NCI-H146 (cell line): ENCODE measurements at regions not wholly inside any gene's neighbourhood (a gene's known extent, or its start where the extent isn't known, plus 50 kb on each side); places are given as distances from the start of the nearest gene placed in this dataset.
"Not testable (repeated sequence)": the region's sequence is repeated elsewhere in the genome, so short reads cannot be mapped to it uniquely, and the experiment has no call there.

Experiments
- DNase-seq: peaks from one replicate; lab custom pipeline; 2025; lab: John Stamatoyannopoulos, UW

DNA sequence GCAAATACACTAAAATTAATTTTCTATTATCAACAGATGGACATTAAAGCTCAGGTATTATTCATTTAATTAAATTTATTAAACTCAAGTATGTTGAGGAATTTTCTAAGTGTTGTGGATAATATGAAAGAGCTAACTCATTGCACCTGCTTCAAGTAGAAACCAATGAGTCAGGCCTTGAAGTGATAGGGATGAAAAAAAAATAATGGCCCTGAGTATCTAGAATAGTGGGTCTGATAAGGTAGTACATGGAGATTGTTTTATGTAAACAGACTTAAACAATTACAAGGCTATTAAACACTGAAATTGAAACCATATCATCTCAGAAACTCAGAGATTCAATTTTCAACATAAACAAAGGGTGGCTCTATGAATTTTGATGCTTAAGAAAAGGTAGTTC, 857.1 kb upstream of the GBE1 start:
- DNase-seq = peak; percentile 44

DNA sequence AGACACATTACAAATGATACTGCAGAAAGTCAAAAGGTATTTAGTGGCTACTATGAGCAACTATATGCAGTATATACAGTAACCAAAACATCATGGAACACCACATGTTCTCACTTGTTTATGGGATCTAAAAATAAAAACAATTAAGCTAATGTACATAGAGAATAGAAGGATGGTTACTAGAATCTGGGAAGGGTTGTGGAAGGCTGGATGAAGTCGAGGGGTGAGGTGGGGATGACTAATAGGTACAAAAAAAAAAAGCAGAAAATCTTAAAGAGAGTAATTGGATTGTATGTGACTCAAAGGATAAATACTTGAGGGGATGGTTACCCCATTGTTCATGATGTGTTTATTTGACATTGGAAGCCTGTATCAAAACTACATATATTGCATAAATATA, 848.8 kb upstream of the GBE1 start:
- DNase-seq = no peak

DNA sequence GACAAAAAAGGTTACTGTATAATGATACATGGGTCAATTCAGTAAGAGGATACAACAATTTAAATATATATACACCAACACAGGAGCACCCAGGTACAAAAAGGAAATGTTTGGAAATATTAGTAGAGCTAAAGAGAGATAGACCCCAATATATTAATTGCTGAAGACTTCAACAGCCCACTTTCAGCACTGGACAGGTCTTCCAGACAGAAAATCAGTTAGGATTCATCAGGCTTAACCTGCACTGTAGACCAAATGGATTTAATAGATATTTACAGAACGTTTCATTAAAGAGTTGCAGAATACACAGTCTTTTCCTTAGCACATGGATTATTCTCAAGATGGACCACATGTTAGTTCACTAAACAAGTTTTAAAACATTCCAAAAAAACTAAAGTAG, 845.9 kb upstream of the GBE1 start:
- no peak for DNase-seq

DNA sequence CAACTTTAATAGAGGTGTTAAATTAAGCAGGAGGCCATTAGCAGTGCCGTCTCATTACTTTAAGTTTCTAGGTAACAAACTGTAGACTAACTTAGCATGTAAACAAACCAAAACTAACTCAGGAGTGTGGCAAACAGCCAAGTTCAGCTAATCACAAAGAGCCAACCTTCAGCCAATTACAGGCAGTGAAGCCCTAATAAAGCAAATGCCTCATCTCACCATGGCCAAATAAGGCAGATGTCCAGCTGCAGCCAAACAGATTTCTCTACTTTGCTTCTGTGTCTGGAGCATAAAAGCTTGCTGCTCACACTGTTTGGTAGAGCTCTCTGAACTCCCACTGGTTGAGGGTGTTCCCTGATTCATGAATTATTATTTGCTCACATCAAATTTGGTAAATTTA, 835.4 kb upstream of the GBE1 start:
- peak; percentile 7 for DNase-seq

DNA sequence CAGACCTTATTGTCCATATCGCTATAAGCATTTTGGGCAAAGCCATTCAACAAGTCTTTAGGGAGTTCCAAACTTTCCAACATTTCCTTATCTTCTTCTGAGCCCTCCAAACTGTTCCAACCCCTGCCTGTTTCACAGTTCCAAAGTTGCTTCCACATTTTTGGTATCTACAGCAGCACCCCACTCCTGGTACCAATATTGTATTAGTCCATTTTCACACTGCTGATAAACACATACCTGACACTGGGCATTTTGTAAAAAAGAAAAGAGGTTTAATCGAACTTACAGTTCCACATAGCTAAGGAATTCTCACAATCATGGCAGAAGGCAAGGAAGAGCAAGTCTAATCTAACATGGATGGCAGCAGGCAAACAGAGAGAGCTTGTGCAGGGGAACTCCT, 834.1 kb upstream of the GBE1 start:
- DNase-seq = no peak

DNA sequence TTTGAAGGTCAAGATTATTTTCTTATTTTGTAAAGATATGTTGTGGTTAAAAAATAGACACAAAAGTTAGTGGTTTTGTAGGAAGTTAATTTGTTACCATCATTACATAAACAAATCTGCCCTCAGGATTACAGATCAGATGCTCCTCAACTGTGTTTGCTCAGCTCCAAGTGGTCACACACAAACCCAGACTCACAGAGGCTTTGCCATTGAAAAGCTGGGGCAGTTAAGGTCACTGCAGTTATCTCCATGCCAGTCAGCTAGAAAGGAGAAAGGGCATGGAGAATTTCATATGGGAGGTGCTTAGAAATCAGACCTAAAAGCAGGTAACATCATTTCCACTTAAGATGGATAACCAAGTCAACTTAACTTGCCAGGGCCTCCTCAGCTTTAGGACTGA, 825.7 kb upstream of the GBE1 start:
- peak; percentile 55 for DNase-seq

DNA sequence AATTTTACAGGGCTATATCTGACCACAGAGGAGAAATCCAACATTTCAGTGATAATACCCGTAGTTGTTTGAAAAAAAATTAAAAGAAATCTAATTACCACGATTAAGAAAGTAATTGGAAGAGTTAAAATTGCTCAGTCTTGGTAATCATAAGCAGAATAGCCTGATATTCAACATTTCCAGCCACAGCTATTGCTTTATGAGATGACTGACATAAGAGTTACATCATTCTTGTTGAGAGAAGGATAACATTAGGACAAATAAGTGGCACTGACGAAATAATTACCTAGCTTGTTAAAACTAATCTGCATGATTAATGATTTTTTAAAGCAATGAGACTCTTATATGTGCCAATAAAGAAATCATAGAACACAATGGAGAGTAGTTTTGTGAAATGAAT, 825.0 kb upstream of the GBE1 start:
- DNase-seq = no peak

DNA sequence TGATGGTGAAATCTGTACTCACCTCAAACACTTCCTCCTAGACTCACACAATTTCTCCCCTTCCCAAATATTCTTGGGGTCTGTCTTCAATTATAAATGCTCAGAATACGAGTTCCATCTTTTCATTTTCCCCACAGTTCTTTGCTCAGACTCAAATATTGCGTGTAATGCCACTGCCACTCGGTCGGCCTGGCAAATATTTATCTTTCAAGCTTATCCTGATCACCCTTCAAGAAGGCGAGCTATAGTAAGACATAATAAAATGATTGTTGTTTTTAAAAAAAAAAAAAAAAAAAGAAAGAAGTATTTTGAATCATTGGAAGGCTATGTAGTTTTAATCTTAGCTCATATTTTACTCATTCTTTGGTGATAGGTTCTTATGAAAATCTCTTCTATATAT, 824.6 kb upstream of the GBE1 start:
- DNase-seq = not testable (repeated sequence)

DNA sequence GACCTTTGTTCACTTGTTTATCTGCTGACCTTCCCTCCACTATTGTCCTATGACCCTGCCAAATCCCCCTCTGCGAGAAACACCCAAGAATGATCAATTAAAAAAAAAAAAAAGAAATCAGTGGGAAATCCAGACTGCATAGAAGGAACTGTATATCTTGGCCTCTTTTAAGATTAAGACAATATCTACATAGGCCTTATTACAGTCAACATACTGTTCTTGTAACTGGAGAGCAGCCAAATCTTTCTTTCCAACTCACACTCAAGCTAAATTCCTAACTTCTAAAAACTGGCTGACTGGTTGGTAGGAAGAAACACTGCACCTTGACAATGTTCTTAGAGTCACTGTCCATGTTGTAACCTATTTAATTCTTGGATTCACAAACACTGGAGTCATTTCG, 824.1 kb upstream of the GBE1 start:
- not testable (repeated sequence) for DNase-seq

DNA sequence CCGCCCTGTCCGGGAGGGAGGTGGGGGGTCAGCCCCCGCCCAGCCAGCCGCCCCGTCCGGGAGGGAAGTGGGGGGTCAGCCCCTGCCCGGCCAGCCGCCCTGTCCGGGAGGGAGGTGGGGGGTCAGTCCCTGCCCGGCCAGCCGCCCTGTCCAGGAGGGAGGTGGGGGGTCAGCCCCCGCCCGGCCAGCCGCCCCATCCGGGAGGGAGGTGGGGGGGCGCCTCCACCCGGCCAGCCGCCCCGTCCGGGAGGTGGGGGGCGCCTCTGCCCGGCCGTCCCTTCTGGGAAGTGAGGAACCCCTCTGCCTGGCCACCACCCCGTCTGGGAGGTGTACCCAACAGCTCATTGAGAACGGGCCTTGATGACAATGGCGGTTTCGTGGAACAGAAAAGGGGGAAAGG, 823.4 kb upstream of the GBE1 start:
- DNase-seq = not testable (repeated sequence)

DNA sequence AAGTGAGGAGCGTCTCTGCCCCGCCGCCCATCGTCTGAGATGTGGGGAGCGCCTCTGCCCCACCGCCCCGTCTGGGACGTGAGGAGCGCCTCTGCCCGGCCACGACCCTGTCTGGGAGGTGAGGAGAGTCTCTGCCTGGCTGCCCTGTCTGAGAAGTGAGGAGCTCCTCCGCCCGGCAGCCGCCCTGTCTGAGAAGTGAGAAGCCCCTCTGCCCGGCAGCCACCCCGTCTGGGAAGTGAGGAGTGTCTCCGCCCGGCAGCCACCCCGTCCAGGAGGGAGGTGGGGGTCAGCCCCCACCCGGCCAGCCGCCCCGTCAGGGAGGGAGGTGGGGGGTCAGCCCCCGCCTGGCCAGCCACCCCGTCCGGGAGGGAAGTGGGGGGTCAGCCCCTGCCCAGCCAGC, 823.0 kb upstream of the GBE1 start:
- DNase-seq = not testable (repeated sequence)

DNA sequence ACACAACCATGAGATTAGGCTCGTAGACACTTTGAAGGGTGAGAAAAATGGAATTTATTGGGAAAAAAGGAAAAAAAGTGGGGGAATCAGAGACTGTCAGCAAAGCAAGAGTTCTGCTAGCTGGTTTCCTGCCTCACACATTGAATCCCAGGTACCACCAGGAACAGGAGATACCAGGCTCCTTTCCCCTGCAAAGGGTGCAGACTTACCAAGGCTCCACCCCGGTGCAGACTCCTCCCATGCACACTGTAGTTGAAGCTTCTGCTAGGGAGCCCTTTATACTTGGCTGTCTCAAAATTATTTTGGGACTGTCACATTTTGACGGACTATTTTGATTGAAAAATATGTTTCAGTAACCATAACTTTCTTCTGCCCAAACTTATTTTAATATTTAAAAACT, 819.9 kb upstream of the GBE1 start:
- DNase-seq = no peak

DNA sequence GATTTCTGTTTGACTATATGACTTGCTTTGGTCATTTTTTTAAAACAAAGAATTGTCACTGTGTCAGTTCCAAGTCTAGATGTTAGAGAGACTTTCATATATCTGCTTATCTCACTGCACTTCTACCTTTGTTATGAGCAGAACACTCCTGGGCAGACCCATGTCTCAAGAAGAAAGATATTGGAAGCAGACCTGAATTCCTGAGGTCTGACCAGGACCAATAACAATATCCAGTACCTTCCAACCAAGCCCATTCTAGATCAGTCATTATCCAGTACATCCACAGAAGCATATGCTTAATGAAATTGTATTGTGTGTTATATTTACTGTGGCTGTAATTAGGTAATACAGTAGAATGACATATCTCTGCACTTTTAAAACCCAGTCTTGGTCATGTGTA, 811.3 kb upstream of the GBE1 start:
- DNase-seq = no peak

DNA sequence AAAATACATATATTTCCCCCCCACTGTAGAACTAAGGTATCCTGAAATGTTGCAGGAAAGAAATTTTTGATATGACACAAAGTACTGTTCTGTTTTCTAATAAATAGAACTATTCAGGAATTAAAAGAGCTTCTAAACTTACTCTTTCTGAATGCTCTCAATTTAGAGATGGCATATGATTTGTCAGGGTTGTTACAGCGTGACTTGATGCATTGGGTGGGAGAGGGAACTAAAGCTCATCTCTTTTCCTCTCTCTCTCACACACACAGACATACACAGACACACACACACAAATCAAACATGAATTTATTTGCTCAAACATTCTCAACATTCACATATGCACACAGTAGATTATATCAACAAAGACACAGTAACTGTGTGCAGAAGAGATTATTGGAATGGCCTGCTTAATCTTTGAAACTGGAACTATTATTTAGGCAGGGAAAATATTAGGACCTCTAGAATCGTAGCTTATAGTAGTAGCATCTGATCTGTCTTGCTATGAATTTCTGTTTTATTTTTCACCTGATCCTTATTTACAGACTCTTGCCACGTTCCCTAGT, 807.4 kb upstream of the GBE1 start:
- no peak for DNase-seq

DNA sequence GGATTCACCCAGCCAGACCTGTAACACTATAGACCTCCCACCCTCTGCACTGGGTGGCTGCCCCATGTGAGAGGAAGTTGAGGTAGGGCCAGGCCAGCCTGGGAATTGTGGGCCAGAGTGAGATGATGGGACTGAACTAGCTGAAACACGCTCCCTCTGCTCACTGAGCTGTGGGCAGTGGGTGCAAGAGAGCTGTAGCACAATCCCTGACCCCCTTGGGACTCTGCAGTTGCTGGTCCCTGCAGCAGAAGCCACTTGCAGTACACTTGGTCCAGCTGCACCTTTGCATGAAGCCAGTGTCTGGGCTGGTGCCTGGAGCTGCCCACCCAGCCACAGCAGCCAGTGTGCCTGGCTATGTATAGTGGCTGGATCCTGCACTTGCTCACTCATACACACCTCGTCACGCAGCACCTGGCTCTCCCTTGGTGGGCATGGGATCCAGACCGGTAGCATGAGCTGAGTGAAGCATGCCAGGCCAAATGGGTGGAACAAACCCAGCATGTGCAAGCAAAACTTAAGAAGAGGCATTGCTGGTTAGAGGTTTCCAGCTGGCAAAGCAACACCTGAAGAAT, 805.7 kb upstream of the GBE1 start:
- DNase-seq = no peak

DNA sequence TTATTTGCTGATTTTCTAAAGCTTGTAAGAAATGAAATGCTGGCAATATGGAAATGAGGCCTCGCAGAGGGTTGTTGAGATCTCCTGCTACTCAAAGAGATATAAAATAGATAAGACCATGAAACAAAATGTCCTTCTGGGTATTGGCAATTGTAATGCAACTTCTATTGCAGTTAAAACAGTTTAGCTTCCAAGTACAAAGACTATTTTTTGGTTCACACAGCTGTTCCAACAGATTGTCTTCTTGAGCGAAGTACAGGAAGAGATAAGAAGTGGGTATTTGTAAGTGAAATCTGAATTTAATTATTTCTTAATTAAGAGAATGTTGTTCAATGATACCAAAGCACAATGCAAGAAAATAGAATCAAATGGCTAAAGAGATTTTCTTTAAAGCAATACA, 801.5 kb upstream of the GBE1 start:
- no peak for DNase-seq

DNA sequence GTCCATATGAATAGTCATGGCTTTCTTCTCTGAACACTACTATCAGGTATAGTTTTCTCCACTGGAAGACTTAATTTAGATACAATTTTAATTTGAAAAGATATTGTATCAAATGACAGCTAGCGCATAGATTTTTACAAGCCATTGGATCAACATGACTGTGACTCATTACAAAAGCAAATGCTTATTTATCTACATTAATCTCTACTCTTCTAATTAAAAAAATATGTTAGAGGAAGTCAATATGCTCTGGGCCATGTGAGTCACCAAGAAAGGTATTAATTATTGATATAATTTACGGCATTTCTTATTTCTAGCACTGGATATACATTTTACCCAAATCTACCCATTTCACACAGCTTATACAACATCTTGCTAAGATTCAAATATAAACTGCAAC, 800.3 kb upstream of the GBE1 start:
- no peak for DNase-seq

DNA sequence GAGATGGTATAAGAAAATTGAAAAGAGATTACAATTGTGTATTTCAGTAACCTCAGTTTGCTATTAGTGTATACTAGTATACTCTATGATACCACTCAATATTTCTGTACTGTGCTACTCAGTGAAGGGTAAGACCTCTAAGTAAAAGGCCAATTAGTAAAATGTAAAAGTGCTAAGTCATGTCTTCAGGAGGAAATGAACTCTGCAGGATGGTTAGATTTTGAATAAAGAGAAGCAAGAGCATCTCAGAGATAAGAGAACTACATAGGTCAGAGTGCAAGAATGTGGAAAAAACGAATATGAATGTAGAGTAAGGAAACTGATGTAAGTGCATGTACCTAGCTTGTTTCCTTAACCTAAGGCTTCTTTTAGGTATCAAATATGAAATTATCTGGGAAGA, 796.6 kb upstream of the GBE1 start:
- no peak for DNase-seq

DNA sequence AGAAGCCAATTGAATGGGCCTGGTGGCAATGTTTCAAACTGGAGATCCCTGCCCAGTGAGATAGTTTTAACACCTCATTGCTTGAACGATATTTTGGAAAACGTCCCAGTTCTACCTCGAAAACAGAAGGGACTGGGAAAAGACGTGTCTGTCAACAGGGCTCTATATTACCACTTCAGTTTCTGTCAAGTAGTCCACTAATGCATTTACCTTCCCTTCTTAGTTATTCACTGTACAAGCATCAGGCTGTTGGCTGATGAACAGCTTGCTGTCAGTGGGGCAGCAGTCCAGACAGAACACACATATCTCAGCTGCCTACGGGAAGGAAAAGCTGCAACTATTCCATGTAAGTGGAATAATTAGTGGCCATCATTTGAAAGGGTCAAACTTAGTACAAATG, 794.7 kb upstream of the GBE1 start:
- no peak for DNase-seq

DNA sequence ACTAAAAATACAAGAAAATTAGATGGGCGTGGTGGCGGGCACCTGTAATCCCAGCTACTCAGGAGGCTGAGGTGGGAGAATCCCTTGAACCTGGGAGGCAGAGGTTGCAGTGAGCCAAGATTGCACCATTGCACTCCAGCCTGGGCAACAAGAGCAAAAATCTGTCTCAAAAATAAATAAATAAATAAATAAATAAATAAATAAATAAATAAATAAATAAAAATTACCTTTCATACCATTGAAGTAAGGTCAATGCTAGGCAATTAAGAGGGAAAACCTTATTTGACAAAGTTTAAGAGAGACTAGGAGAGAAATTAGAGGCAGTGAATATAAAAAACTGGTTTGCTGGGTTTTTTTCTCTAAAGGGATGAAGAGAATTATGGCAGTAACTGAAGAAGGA, 781.1 kb upstream of the GBE1 start:
- DNase-seq = not testable (repeated sequence)

DNA sequence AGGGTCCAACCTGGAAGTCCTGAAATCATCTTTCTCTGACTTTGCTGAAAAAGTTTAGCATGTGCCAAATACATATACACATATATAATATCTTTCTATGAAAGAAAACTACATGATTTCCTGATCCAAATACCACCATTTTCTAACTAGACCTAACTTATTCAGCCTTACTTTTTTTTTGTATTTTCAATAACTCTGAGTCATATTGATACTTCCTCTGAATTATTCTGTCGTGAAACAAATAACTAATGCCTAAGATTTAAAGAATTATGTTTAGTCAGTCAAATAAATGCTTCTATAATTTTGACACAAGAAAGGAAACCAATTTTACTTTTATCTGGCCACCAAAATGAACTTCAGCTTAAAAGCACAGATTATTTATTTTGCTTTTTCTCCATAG, 760.2 kb upstream of the GBE1 start:
- no peak for DNase-seq

DNA sequence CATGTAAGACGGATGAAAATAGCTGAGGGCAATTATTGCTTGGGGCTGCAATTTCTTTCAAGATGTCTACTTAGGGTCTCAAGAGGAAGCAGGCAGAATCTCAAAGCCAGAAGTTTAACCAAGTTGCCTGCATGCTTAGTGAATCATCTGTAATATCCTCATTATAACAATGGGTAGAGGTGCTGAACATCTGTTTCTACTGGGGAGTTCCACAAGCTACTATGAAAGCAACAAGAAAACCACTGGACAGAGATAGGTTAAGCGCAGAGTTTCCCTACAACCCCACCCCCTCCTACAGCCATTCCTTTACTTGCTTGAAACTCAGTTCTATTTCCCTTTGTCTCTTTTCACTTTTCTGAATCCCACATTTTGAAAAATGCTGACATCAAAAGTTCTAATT, 759.4 kb upstream of the GBE1 start:
- DNase-seq = no peak

DNA sequence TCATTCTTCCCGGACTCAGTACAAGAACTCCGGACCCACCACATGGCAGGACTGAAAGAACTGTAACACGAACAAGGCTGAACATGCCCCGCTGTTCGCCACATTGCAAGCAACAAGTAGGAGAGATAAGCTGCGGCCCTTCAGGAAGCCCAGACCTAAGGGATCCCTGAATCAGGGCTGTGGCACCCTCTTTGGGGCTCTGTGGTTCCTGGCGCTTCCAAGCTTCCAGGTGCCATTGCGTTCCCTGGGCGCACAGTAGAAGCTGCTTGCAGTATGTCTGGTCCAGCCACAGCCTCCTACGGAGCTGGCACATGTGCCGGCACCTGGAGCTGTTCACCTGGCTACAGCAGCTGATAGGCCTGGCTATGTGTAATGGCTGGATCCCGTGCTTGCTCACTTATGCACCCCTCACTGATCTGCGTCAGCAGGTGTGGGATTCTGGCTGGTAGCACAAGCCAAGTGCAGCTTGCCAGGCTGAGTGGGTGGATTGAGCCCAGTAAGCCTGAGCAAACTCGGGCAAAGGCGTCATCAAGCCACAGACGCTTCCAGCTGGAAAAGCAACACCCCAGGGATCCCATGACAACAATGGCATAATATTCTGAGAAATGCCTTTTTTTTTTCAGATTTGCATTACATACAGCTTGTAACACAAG, 748.6 kb upstream of the GBE1 start:
- no peak for DNase-seq
